Activated CD8-positive, alpha-beta memory T cell treated with anti-CD3 and anti-CD28 coated beads, Interleukin-2, amount 50 U/mL, for 48 hours (primary cell): ENCODE measurements at regions not wholly inside any gene's neighbourhood (a gene's known extent, or its start where the extent isn't known, plus 50 kb on each side); places are given as distances from the start of the nearest gene placed in this dataset.
"Not testable (repeated sequence)": the region's sequence is repeated elsewhere in the genome, so short reads cannot be mapped to it uniquely, and the experiment has no call there.

Source experiments
- DNase-seq: peaks from one replicate; pipeline ENCODE4 v3.0.0-alpha.2; 2020

GRCh38 chr11:81700076-81700475, 1033.6 kb downstream of the FAM181B start:
- no peak for DNase-seq

DNA sequence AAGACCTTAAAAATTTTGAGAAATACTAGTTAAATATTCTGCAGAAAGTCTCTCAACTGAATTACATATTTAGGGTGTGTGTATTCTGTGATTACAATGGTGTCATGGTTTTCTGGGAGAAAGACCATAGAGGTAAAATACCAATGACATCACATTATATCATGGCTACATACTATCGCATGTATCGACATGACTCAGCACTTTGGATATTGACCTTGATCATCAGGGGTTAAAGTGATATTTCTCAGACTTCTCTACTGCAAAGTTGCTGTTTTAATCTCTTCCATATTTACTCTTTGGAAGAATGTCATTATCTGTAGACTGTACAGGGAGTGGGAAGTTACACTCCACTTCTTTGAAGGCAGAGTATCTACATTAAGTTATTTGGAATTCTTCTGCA, 1046.6 kb downstream of the FAM181B start:
- no peak for DNase-seq

- DNase-seq, result no peak
These were observed 1059.5 kb downstream of the FAM181B start for GRCh38 chr11:81674211-81674610.

GRCh38 chr11:81673001-81673400, 1060.7 kb downstream of the FAM181B start:
- no peak for DNase-seq

- no peak for DNase-seq
These were observed 1063.6 kb downstream of the FAM181B start for GRCh38 chr11:81669935-81670543.

DNA sequence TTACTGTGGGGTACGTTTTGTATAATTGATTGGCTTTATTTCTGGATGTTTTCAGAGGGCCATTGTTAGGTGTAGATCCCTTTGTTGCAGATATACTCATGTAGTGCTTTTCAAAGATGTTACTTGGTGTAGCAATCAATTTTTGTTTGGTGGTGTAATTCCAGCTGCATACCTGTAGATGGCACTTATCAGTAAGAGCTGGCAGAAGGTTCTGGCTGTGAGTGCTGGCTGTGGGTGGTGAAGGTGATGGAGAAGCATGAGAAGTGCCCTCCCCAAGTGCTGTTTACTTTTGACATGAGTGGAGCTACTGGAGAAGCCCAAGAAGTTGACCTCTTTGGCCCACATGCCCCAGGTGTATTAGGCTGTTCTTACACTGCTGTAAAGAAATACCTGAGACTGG, 1074.9 kb downstream of the FAM181B start:
- no peak for DNase-seq

DNA sequence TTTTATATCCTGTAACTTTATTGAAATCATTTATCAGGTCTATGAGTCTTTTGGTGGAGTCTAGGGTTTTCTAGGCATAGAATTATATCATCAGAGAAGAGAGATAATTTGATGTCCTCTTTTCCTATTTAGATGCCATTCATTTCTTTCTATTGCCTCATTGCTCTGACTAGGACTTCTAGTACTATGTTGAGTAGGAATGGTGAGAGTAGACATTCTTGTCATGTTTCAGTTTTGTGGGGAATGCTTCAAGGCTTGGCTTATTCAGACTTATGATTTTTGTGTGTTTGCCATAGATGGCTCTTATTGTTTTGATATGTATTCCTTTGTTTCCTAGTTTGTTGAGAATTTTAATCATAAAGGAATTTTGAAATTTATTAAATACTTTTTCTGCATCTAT, 1078.3 kb downstream of the FAM181B start:
- no peak for DNase-seq

GRCh38 chr11:81647374-81647773, 1086.3 kb downstream of the FAM181B start:
- no peak for DNase-seq

DNA sequence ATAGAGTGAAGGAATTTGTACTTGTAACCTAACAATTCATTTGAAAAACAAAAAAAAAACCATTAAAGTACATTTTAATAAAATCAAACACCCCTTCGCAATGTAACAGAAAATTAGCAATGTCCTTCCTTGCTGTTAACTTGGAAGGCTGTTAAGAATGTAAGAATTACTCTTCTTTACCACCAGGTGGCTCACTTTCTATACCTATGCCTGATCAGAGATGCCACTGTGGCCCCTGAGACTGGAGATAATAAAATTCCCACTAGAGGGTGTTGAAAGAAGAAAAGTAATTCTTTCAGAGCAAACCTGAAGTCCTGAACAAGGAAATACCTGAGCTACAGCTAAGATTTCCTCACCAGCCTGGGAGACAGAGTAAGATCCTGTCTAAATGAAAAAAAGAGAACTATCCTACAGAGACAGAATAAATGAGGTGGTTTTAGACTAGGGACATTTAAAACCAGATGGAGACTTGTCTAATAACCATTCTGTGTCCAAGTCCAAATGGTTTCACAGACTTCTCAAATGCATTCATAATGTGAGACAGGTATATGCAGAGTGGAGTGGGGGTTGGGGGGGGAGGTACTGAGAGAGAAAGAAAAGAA, 1089.3 kb downstream of the FAM181B start:
- DNase-seq, result no peak

DNA sequence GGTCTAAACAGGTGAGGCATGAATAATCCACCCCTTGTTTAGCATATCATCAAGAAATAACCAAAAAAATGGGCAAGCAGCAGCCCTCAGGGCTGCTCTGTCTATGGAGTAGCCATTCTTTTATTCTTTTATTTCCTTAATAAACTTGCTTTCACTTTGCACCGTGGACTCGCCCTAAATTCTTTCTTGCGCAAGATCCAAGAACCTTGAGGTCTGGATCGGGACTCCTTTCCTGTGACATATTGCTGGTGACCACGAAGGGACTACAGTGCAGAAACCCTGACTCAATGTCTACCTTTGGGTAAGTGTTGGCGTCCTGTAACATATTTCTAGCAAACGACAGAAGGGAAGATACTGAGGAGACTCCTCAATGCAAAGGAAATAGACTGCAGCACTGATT, 1099.2 kb downstream of the FAM181B start:
- DNase-seq, result no peak

DNA sequence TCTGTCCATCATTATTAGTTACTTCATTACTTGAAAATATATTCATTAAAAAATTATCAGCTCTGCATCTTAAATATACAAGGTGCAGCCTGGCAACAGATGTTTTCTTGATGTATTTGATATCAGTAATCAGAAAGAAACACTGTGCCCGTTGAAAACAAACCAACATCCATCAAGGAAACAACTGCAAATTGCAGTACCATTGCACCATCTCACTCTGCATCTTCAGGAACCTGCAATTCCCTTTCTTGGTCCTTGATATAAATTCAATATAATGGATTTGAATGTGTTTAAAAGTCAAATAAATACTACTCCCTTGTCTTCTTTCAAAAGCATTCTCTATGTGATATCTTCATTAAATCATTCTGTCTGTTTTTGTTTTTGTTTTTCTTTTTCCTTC, 1131.2 kb downstream of the FAM181B start:
- DNase-seq, result no peak

DNA sequence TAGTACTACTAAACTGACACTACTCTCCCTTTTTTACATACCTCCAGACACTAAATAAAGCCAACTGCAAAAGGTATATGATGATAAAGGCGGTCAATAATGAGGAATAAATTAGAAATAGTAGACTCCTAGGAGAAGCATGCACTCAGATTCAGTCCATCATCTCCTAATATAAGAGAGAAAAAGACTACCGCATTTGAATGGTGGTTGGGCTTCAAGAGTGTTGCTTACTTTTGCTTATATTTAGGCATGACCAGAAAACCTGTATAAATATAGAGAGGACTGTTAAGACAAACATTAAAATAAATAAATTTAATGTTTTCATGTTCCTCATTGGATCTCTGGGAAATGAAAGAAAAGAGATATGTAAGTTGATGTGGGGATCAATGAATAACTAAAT, 1137.0 kb downstream of the FAM181B start:
- no peak for DNase-seq

- DNase-seq, result no peak
These were observed 1148.2 kb downstream of the FAM181B start for GRCh38 chr11:81585390-81585933.

DNA sequence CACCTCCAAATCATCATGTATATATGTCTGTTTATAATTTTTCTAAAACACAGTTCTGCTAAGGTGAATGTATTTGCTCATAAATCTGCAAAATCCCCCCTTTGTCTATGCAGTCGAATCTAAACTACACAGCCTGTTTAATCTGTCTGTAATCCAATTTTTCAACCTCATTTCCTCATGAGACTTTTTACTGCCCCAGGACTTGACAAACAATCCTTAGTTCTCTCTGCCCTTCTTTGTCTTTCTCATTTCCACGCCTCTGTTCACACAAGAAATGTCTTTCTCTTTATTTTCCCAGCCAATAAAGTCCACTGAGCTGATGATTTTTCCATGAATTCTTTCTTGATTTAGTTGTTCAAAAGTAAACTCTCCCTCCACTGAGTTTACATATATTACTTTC, 1154.3 kb downstream of the FAM181B start:
- DNase-seq, result no peak

GRCh38 chr11:81578571-81578970, 1155.1 kb downstream of the FAM181B start:
- no peak for DNase-seq

DNA sequence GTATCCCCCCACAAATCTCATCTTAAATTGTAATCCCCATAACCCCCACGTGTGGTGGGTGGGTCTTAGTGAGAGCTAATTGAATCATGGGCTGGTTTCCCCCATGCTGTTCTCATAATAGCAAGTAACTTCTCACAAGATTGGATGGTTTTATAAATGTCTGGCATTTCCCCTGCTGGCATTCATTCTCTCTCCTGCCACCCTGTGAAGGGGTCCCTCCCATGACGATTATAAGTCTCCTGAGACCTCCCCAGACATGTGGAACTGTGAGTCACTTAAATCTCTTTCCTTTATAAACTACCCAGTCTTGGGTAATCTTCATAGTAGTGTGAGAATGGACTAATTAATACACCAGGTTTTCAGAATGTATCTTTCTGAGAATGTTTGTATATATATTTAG, 1159.4 kb downstream of the FAM181B start:
- no peak for DNase-seq

- no peak for DNase-seq
These were observed 1160.3 kb downstream of the FAM181B start for GRCh38 chr11:81573367-81573766.

DNA sequence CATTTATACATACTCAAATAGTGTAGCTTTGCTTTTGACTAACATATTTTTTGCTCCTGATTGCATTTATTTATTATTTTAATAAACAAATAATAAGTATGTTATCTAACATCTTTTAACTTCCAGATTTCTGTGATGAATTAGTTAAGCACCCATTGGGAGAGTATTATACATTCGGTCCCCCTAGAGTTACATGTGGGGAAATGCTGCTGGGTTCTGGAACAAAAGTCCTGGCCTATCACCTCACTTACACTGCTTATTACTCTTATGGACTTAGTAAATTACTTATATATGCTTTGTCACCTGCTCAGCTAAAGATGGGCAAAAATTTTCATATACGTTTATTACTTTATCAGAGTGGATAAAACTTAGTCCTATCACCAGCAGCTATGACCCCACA, 1163.0 kb downstream of the FAM181B start:
- no peak for DNase-seq

GRCh38 chr11:81569999-81570398, 1163.7 kb downstream of the FAM181B start:
- DNase-seq, result no peak

DNA sequence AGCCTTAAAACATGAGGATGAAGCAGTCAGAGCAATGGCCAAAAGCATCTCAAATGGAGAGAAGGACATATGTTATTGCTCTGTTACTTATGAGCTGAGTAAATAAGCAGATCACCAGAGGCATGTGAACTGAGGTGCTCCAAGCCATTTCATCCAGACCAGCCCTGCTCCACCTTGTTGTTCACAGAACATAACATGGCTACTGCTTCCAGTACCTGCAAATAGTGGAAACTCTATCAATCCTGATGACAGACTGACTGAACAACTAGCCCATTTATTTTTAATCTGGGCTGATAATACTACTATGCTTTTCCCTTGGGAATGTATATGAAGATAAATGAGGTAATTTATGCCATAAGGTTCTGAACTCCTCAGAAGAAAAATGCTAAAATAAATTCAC, 1164.7 kb downstream of the FAM181B start:
- DNase-seq, result no peak

- DNase-seq, result no peak
These were observed 1185.5 kb downstream of the FAM181B start for GRCh38 chr11:81548123-81548522.

- DNase-seq, result not testable (repeated sequence)
These were observed 1193.9 kb downstream of the FAM181B start for GRCh38 chr11:81539806-81540205.

- no peak for DNase-seq
These were observed 1218.1 kb downstream of the FAM181B start for GRCh38 chr11:81515566-81515965.

DNA sequence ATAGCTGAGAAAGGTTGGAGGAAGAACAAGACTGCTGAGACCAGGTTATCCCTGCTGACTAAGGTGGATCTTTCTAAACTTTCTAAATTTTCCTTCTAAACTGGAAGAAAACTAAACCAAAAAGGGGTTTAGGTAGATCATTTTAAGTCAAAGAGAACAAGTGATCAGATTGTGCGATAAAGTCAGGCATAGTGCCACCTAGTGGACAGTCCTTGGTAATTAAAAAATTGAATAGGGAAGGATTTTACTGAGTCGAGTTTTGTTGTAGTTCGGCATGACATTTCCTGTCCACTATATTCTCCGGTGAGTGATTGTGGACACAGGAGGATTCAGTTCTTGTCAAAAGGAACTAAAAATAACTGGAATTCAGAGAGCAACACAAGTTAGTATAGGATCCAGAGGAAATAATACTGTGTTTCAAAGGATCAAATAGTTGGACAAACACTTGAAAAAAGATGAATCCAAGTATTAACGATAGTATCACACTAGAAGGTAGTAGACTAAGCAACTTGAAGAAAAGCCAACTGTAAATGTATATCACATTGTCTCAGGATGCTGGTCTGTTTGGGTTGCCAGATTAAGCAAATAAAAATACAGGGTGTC, 1236.4 kb downstream of the FAM181B start:
- DNase-seq, result no peak

DNA sequence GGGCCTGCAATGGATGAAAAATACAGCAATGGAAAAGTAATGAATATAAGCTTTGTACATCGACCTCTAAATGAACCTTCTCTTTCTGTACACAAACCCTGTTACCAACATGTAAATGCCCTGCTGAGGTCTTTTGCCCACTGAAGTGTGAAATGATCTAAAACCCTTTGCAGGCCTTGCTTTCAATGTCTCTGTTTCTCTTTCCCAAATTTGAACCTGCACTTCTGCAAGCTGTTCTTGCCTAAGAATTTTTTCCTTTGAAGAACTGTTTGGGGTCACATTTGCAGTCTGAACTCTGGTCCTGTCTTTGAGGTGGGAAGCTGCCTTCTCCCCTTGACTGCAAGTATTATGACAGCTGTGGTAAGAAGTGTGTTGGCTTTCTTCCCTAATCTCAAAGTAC, 1237.1 kb downstream of the FAM181B start:
- DNase-seq, result no peak
